Nephron (organoid): ENCODE measurements at regions not wholly inside any gene's neighbourhood (a gene's known extent, or its start where the extent isn't known, plus 50 kb on each side); places are given as distances from the start of the nearest gene placed in this dataset.
A peak's percentile ranks its signal among the peaks of the same experiment; 100 is the strongest.

Source experiments
- H3K27ac Mint-ChIP-seq, 3 experiments: 2 replicates each; pipeline ENCODE4 v1.8.0; 2020; ENCODE audit warnings: mixed read lengths in 3 of 3, mild to moderate bottlenecking in 2 of 3, moderate library complexity in 1 of 3
- H3K27me3 Mint-ChIP-seq: 2 replicates; pipeline ENCODE4 v1.8.0; 2021; ENCODE audit warnings: low read depth, mild to moderate bottlenecking, moderate library complexity, mixed read lengths
- H3K36me3 Mint-ChIP-seq: 2 replicates; pipeline ENCODE4 v1.8.0; 2020; ENCODE audit warnings: low read depth, mixed read lengths
- H3K4me1 Mint-ChIP-seq: 2 replicates; pipeline ENCODE4 v1.8.0; 2020; ENCODE audit warnings: mixed read lengths
- H3K4me3 Mint-ChIP-seq, 3 experiments: 2 replicates each; pipeline ENCODE4 v1.8.0; 2020; ENCODE audit warnings: mild to moderate bottlenecking in 3 of 3, mixed read lengths in 3 of 3, moderate library complexity in 2 of 3
- H3K9me3 Mint-ChIP-seq: 2 replicates; pipeline ENCODE4 v1.8.0; 2020; ENCODE audit warnings: mixed read lengths
- TF ChIP-seq, protein P1 (sequence below), 3 experiments: fragments of 200-600 bp; sonication (generic); IDR thresholded peaks; one replicate each; pipeline ENCODE4 v1.5.0; 2021; ENCODE audit warnings: antibody characterized with exemption in 3 of 3; ENCODE audit not compliant: unreplicated experiment in 3 of 3

DNA sequence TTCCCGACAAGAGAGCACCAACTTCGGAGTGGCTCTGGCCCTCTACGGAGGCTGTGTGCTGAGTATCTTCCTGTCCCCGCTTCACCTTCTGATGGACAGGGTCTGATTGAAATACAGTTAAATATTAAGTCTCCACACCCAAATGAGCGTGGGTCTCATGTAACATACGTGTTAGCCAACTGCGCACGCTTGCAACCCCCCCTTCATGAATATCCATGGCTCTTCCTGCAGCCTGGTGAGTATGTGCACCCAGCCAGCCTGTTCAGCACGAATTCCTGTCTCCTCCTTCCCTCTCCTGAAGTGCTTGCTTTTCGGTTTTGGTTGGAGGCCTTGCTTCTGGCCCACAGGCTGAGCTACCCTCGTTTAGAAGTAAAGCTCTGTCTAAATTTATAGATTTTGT, 102.9 kb upstream of the FRMD1 start:
- peak overlapping the region in 1 of 3 experiments; percentile 32 for H3K27ac Mint-ChIP-seq
- H3K36me3 Mint-ChIP-seq = no peaks in the 10 kb centered on the region
- H3K4me3 Mint-ChIP-seq = no peak overlapping the region
- TF ChIP-seq, protein P1, sequence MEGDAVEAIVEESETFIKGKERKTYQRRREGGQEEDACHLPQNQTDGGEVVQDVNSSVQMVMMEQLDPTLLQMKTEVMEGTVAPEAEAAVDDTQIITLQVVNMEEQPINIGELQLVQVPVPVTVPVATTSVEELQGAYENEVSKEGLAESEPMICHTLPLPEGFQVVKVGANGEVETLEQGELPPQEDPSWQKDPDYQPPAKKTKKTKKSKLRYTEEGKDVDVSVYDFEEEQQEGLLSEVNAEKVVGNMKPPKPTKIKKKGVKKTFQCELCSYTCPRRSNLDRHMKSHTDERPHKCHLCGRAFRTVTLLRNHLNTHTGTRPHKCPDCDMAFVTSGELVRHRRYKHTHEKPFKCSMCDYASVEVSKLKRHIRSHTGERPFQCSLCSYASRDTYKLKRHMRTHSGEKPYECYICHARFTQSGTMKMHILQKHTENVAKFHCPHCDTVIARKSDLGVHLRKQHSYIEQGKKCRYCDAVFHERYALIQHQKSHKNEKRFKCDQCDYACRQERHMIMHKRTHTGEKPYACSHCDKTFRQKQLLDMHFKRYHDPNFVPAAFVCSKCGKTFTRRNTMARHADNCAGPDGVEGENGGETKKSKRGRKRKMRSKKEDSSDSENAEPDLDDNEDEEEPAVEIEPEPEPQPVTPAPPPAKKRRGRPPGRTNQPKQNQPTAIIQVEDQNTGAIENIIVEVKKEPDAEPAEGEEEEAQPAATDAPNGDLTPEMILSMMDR (IDR thresholded peaks at IDR 0.05; ENCODE audit: unreplicated experiment in 3 of 3) = no peak
- no peaks in the 10 kb centered on the region for H3K4me1 Mint-ChIP-seq
- H3K9me3 Mint-ChIP-seq = peaks cover 2% of the 10 kb centered on the region
- H3K27me3 Mint-ChIP-seq = peaks cover 3% of the 10 kb centered on the region

DNA sequence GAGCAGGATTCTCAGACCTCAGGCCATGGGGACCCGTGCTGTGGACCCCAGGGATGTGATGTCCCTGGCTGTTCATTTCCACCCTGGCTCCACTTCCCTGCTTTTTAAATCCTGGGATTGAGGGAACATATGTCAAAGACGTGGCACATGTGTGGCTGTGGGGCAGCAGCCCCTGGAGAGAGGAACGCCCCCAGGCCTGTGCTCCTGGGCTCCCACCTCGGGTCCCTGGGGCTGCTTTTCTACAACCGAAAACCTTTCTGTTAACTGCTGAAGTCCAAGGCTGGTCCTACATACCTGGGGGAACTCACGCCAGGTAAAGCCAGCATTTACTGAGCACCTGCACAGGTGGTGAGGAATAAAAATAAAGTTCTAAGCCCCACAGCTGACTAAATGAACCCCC, 102.3 kb upstream of the FRMD1 start:
- no peaks in the 10 kb centered on the region for H3K36me3 Mint-ChIP-seq
- no peak overlapping the region for H3K4me3 Mint-ChIP-seq
- TF ChIP-seq, protein P1 (IDR thresholded peaks at IDR 0.05; ENCODE audit: unreplicated experiment in 3 of 3) = no peak
- H3K4me1 Mint-ChIP-seq = no peaks in the 10 kb centered on the region
- H3K27ac Mint-ChIP-seq = peak overlapping the region in 1 of 3 experiments; percentile 32
- H3K27me3 Mint-ChIP-seq = peaks cover 3% of the 10 kb centered on the region
- no peaks in the 10 kb centered on the region for H3K9me3 Mint-ChIP-seq

DNA sequence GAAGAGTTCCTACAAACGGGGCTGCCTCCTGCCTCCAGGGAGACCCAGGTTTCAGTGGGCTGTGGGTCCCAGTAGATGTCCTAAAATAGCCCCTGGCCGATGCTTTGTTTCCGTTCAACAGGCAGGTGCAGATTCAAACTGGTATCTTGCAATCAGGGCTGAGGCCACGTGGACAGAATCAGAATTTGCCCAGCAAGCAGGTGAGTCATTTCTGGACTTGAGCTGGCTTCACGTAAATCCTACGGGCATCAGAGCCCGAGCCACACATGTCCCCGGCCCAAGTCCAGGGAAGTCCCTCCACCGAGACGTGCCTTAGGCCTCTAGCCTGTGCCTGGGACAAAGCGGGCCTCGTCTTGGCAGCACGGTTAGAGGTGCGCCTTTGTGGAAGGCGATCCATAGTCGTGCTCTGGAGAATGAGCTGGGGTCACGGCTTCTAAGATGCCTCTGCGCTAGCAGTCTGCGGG, 101.6 kb upstream of the FRMD1 start:
- Mint-ChIP-seq H3K36me3 (no peaks in the 10 kb centered on the region), H3K4me3 (no peak overlapping the region), H3K27me3 (peaks cover 3% of the 10 kb centered on the region), H3K9me3 (no peaks in the 10 kb centered on the region), H3K27ac (no peak overlapping the region), H3K4me1 (no peaks in the 10 kb centered on the region)
- TF ChIP-seq, protein P1 (IDR thresholded peaks at IDR 0.05; ENCODE audit: unreplicated experiment in 3 of 3) = no peak

DNA sequence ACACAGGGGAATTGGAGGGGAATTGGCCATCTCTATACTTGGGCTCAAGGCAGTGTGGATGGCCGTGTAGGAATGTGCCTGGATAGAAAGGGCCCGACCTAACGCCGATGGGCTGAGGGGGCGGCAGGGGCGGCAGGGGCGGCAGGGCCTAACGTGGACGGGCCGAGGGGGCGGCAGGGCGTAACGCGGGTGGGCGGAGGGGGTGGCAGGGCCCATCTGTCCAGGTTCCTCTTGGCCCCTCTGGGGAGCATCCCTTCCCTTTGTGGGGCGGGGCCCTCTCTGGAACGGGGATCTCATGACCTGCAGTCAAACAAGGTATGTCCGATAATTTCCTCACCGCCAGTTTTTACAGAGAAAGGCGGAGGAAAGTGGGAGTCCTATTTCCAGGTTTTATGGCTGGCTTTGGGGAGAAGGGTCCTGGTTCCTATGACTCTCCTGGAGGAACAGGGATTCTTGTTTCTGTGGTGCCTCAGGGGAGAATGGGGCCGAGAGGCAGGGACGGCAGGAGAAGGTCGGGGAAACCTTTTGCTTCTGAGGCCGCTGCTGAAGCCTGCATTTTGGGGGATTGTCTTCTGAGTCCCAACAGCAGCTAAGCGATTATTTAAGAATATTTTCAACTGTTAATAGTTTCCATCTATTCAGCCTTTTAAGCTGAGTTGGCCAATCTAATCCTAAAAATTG, 100.8 kb upstream of the FRMD1 start:
- peaks cover 3% of the 10 kb centered on the region for H3K27me3 Mint-ChIP-seq
- H3K4me1 Mint-ChIP-seq = no peaks in the 10 kb centered on the region
- H3K9me3 Mint-ChIP-seq = no peaks in the 10 kb centered on the region
- TF ChIP-seq, protein P1 (IDR thresholded peaks at IDR 0.05; ENCODE audit: unreplicated experiment in 3 of 3) = no peak
- no peak overlapping the region for H3K4me3 Mint-ChIP-seq
- no peaks in the 10 kb centered on the region for H3K36me3 Mint-ChIP-seq
- no peak overlapping the region for H3K27ac Mint-ChIP-seq

DNA sequence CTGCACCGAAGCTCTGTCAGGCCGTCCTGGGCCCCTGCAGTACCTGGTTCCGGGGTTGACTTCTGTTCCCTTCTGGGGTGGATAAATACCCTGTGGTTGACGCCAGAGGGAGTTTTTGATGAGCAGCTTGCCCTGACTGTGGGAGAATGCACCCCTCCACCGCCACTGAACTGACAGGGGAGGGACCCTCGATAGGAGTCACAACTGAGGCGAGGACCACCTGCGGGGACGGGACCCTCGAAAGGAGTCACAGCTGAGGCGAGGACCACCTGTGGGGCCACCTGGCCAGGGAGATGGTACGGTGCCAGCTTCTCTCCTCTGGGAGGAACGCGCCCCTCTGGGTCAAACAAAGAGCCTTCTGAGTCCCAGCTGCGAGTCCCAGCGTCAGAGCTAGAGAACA, 100.1 kb upstream of the FRMD1 start:
- Mint-ChIP-seq H3K4me3 (no peak overlapping the region), H3K4me1 (peaks cover 6% of the 10 kb centered on the region)
- TF ChIP-seq, protein P1 (IDR thresholded peaks at IDR 0.05; ENCODE audit: unreplicated experiment in 3 of 3) = no peak

More for the DNA sequence above, 100.1 kb upstream of the FRMD1 start:
- Mint-ChIP-seq H3K9me3 (no peaks in the 10 kb centered on the region), H3K36me3 (no peaks in the 10 kb centered on the region), H3K27me3 (peaks cover 3% of the 10 kb centered on the region), H3K27ac (peak overlapping the region in 2 of 3 experiments; percentile 18 to 38)
